ENCODE measurements at regions not wholly inside any gene's neighbourhood (a gene's known extent, or its start where the extent isn't known, plus 50 kb on each side); places are given as distances from the start of the nearest gene placed in this dataset.

DNA sequence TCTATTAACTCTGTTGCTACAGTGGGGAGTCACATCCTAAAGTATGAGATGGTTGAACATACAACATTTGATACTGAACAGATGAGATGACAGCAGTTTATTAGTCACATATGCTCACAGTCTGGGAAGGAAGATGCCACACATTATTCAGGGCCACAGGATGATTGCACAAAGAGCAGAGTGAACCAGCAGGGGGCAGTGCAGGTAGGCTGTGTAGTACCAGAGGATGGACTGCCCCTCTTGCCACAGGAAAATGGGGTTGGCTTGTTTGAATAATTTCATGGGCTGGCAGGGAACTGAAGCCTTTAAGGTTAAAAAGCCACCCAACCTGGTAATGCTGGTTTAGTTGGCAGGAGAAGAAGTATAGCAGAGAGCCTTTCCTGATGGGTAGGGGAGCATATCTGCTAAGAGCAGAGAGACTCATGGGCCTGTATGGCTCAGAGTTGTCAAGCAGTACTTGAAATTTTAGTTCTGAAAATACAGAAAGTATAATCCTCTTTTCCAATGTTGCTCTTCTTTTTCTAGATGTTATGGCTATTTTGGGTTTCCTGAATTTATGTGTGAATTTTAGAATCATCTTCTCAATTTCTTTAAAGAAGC, 180.4 kb upstream of the B3GAT1 start:
- CTCF ChIA-PET (ENCODE audit: low intra/inter-chr PET ratio): no interaction called here
- TF ChIP-seq JUND (IDR thresholded peaks at IDR 0.05; ENCODE audit: borderline replicate concordance, low read depth, low read length): no peak
- no peak for TF ChIP-seq JUND (tag; IDR thresholded peaks at IDR 0.05; ENCODE audit: borderline replicate concordance, low read depth, low read length)
- no peak for TF ChIP-seq MTA2 (IDR thresholded peaks at IDR 0.05; ENCODE audit: low read depth)
- TF ChIP-seq, protein P1, sequence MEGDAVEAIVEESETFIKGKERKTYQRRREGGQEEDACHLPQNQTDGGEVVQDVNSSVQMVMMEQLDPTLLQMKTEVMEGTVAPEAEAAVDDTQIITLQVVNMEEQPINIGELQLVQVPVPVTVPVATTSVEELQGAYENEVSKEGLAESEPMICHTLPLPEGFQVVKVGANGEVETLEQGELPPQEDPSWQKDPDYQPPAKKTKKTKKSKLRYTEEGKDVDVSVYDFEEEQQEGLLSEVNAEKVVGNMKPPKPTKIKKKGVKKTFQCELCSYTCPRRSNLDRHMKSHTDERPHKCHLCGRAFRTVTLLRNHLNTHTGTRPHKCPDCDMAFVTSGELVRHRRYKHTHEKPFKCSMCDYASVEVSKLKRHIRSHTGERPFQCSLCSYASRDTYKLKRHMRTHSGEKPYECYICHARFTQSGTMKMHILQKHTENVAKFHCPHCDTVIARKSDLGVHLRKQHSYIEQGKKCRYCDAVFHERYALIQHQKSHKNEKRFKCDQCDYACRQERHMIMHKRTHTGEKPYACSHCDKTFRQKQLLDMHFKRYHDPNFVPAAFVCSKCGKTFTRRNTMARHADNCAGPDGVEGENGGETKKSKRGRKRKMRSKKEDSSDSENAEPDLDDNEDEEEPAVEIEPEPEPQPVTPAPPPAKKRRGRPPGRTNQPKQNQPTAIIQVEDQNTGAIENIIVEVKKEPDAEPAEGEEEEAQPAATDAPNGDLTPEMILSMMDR (IDR thresholded peaks at IDR 0.05 in 2 of 3, conservative IDR thresholded peaks at IDR 0.05 in 1 of 3; ENCODE audit: insufficient read depth in 2 of 3, low read depth in 1 of 3, low read length in 3 of 3): peak; percentile 58 to 68 (median 65)
- TF ChIP-seq, protein P2, sequence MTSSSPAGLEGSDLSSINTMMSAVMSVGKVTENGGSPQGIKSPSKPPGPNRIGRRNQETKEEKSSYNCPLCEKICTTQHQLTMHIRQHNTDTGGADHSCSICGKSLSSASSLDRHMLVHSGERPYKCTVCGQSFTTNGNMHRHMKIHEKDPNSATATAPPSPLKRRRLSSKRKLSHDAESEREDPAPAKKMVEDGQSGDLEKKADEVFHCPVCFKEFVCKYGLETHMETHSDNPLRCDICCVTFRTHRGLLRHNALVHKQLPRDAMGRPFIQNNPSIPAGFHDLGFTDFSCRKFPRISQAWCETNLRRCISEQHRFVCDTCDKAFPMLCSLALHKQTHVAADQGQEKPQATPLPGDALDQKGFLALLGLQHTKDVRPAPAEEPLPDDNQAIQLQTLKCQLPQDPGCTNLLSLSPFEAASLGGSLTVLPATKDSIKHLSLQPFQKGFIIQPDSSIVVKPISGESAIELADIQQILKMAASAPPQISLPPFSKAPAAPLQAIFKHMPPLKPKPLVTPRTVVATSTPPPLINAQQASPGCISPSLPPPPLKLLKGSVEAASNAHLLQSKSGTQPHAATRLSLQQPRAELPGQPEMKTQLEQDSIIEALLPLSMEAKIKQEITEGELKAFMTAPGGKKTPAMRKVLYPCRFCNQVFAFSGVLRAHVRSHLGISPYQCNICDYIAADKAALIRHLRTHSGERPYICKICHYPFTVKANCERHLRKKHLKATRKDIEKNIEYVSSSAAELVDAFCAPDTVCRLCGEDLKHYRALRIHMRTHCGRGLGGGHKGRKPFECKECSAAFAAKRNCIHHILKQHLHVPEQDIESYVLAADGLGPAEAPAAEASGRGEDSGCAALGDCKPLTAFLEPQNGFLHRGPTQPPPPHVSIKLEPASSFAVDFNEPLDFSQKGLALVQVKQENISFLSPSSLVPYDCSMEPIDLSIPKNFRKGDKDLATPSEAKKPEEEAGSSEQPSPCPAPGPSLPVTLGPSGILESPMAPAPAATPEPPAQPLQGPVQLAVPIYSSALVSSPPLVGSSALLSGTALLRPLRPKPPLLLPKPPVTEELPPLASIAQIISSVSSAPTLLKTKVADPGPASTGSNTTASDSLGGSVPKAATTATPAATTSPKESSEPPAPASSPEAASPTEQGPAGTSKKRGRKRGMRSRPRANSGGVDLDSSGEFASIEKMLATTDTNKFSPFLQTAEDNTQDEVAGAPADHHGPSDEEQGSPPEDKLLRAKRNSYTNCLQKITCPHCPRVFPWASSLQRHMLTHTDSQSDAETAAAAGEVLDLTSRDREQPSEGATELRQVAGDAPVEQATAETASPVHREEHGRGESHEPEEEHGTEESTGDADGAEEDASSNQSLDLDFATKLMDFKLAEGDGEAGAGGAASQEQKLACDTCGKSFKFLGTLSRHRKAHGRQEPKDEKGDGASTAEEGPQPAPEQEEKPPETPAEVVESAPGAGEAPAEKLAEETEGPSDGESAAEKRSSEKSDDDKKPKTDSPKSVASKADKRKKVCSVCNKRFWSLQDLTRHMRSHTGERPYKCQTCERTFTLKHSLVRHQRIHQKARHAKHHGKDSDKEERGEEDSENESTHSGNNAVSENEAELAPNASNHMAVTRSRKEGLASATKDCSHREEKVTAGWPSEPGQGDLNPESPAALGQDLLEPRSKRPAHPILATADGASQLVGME (CRISPR knock-in tag; IDR thresholded peaks at IDR 0.05): no peak
- no peak for TF ChIP-seq ZNF174 (CRISPR knock-in tag; IDR thresholded peaks at IDR 0.05)
- no peak for TF ChIP-seq STAG1 (CRISPR knock-in tag; IDR thresholded peaks at IDR 0.05; ENCODE audit: borderline replicate concordance)
- peak; percentile 39; the same call in 1 of the 2 replicates for TF ChIP-seq SMC3 (conservative IDR thresholded peaks at IDR 0.05; ENCODE audit: insufficient read depth, low read depth, low read length)

More for the DNA sequence above, 180.4 kb upstream of the B3GAT1 start:
- Histone ChIP-seq H3K36me3 (ENCODE audit: control insufficient read depth, insufficient read depth, low read length) (no peaks in the 10 kb centered on the region), H3K9me3 (replicated peaks; ENCODE audit: control insufficient read depth, insufficient read depth, low read depth, low read length) (no peaks in the 10 kb centered on the region), H3K27me3 (ENCODE audit: control insufficient read depth in 2 of 2, insufficient read depth in 2 of 2, low read length in 2 of 2) (no peaks in the 10 kb centered on the region; a peak in 1 of 5 replicates), H2AFZ (ENCODE audit: low read depth, low read length) (no peak overlapping the region), H3K4me2 (ENCODE audit: insufficient read depth, low read length) (no peak overlapping the region), H4K20me1 (replicated peaks; ENCODE audit: control insufficient read depth, insufficient read depth, low read length) (no peaks in the 10 kb centered on the region), H3K79me2 (ENCODE audit: control insufficient read depth, insufficient read depth, low read length) (no peaks in the 10 kb centered on the region), H3K27ac (ENCODE audit: extremely low read depth, low read depth, low read length) (no peak overlapping the region), H3K4me3 (no peak overlapping the region), H3K4me1 (replicated peaks in 1 of 2; ENCODE audit: control insufficient read depth in 2 of 2, insufficient read depth in 2 of 2, low read length in 2 of 2) (no peaks in the 10 kb centered on the region), H3K9ac (ENCODE audit: insufficient read depth in 1 of 2, low read depth in 2 of 2, low read length in 2 of 2) (no peak overlapping the region), H3K9me1 (ENCODE audit: control insufficient read depth, insufficient read depth, low read length) (no peaks in the 10 kb centered on the region)
- DNase-seq (ENCODE audit: extremely low read depth in 1 of 4, low spot score in 3 of 4) (peak; percentile 38 to 62 (median 42)), ATAC-seq (peak; percentile 90), FAIRE-seq (peak; percentile 79)
- intact Hi-C loops (cut with micrococcal nuclease): loop anchor here (5.0 kb wide), 1 partner anchor 135 kb away; no protein-coding TSS in a partner anchor
- POLR2A ChIA-PET: no interaction called here
- BruUV-seq (replicated peaks): no TSS peak
- in situ Hi-C loops (cut with MboI): no loop called here
